A673 (cell line): ENCODE measurements at regions not wholly inside any gene's neighbourhood (a gene's known extent, or its start where the extent isn't known, plus 50 kb on each side); places are given as distances from the start of the nearest gene placed in this dataset.

ENCODE experiments used
- CTCF ChIP-seq: fragments of 300-800, 200-600 bp; sonication (generic); conservative IDR thresholded peaks from 2 replicates; pipeline ENCODE4 v1.5.1; 2017; ENCODE audit warnings: low read depth, mild to moderate bottlenecking, antibody characterized with exemption, low read length, moderate library complexity, mixed read lengths
- EZH2 ChIP-seq: fragments of 200-600 bp; sonication (generic); IDR thresholded peaks from 2 replicates; pipeline ENCODE4 v1.6.1; 2017; ENCODE audit warnings: borderline replicate concordance, low read depth, mild to moderate bottlenecking, mixed read lengths, antibody characterized with exemption, low read length; ENCODE audit not compliant: poor library complexity, severe bottlenecking

DNA sequence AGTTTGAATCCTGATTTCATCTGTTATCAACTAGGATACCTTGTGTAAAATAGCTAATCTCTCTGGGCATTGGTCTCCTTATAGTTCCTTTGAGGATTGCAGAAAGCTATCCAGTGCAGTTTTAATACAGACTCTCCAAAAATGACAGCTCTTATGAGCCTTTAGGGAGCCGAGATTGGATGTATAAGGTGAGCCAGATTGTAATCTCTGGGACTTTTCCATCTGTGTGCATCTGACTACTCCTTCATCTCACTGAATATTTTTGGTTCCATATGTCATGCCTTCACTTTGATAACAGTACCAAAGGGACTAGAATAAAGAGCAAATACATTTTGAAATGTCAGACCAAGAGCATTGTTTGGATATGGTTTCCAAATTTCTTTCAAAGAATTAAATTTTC is 367.2 kb downstream of the TMEM232 start:
- TF ChIP-seq CTCF (no peak), EZH2 (no peak)
